ENCODE measurements at regions not wholly inside any gene's neighbourhood (a gene's known extent, or its start where the extent isn't known, plus 50 kb on each side); places are given as distances from the start of the nearest gene placed in this dataset.

- Histone ChIP-seq H3K9me3 (replicated peaks; ENCODE audit: control insufficient read depth, insufficient read depth, low read length) (no peaks in the 10 kb centered on the region), H3K9me1 (replicated peaks; ENCODE audit: control insufficient read depth, extremely low read depth, insufficient read depth, low read length) (no peaks in the 10 kb centered on the region), H3K4me1 (ENCODE audit: control insufficient read depth, extremely low read depth, insufficient read depth, low read length) (no peaks in the 10 kb centered on the region), H3K79me2 (ENCODE audit: control insufficient read depth, insufficient read depth, low read length) (no peaks in the 10 kb centered on the region), H3K36me3 (ENCODE audit: control insufficient read depth in 2 of 2, extremely low read depth in 1 of 2, insufficient read depth in 2 of 2, low read length in 2 of 2) (no peaks in the 10 kb centered on the region), H4K20me1 (replicated peaks; ENCODE audit: control insufficient read depth, extremely low read depth, insufficient read depth, low read length) (no peaks in the 10 kb centered on the region), H3K4me2 (ENCODE audit: insufficient read depth, low read length) (no peak overlapping the region), H3K4me3 (replicated peaks in 1 of 3; ENCODE audit: insufficient read depth in 1 of 3, low read depth in 1 of 3, low read length in 3 of 3) (no peak overlapping the region), H2AFZ (ENCODE audit: low read depth, low read length) (no peak overlapping the region), H3K27me3 (ENCODE audit: control insufficient read depth in 2 of 2, insufficient read depth in 2 of 2, low read length in 2 of 2) (no peaks in the 10 kb centered on the region), H3K9ac (replicated peaks; ENCODE audit: extremely low read depth, insufficient read depth, low read length) (no peak overlapping the region), H3K27ac (ENCODE audit: insufficient read depth, low read depth, low read length) (no peak overlapping the region)
- DNase-seq (ENCODE audit: low read depth, low spot score) = no peak
- POLR2A ChIA-PET = no interaction called here
- TF ChIP-seq FOS (IDR thresholded peaks at IDR 0.05; ENCODE audit: borderline replicate concordance, insufficient read depth, low read length) (no peak), POLR2A (IDR thresholded peaks at IDR 0.05; ENCODE audit: low read depth, low read length) (no peak), GATA2 (IDR thresholded peaks at IDR 0.05; ENCODE audit: insufficient read depth, insufficient read length, low read depth, low read length) (no peak)
- dilution Hi-C loops (cut with MboI; ENCODE audit: extremely low pct_ligation_motif_present, low sequenced_read_pairs) = no loop called here
- intact Hi-C loops (cut with micrococcal nuclease) = no loop called here
- FAIRE-seq = no peak
- BruUV-seq (replicated peaks) = no TSS peak
- CTCF ChIA-PET = no interaction called here
Observed at GRCh38 chr18:47420130-47420529, 168.7 kb upstream of the SKOR2 start.

DNA sequence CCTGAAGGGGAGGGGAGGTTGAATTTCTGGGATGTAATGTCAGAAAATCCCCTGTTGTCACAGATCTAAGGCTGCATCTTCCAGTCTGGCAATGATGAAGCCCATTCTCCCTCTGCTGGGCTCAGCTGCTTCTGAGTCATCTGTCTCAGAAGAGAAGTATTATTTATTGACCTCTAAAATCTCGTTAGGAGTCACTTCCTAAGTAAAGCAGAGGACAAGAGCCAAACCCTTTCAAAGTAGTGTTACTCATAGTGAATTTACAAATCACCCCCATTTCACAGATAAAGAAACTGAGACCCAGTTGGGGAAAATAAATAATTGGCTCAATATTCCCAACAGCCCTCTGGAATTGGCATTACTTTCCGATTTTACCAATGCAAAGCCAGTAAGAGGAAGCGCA is 167.3 kb upstream of the SKOR2 start:
- no peak overlapping the region for H3K27ac ChIP-seq (ENCODE audit: insufficient read depth, low read depth, low read length)
- BruUV-seq (replicated peaks) = no TSS peak
- no peaks in the 10 kb centered on the region for H3K9me1 ChIP-seq (replicated peaks; ENCODE audit: control insufficient read depth, extremely low read depth, insufficient read depth, low read length)
- H3K27me3 ChIP-seq (ENCODE audit: control insufficient read depth in 2 of 2, insufficient read depth in 2 of 2, low read length in 2 of 2) = no peaks in the 10 kb centered on the region
- POLR2A ChIA-PET = no interaction called here
- no peak overlapping the region for H3K9ac ChIP-seq (replicated peaks; ENCODE audit: extremely low read depth, insufficient read depth, low read length)
- H3K4me1 ChIP-seq (ENCODE audit: control insufficient read depth, extremely low read depth, insufficient read depth, low read length) = no peaks in the 10 kb centered on the region
- FAIRE-seq (no peak), DNase-seq (ENCODE audit: low read depth, low spot score) (no peak)
- intact Hi-C loops (cut with micrococcal nuclease) (no loop called here), dilution Hi-C loops (cut with MboI; ENCODE audit: extremely low pct_ligation_motif_present, low sequenced_read_pairs) (no loop called here)
- no peaks in the 10 kb centered on the region for H3K9me3 ChIP-seq (replicated peaks; ENCODE audit: control insufficient read depth, insufficient read depth, low read length)
- H3K36me3 ChIP-seq (ENCODE audit: control insufficient read depth in 2 of 2, extremely low read depth in 1 of 2, insufficient read depth in 2 of 2, low read length in 2 of 2) = no peaks in the 10 kb centered on the region
- H4K20me1 ChIP-seq (replicated peaks; ENCODE audit: control insufficient read depth, extremely low read depth, insufficient read depth, low read length) = no peaks in the 10 kb centered on the region
- H2AFZ ChIP-seq (ENCODE audit: low read depth, low read length) = no peak overlapping the region
- CTCF ChIA-PET = interaction anchor here (0.6 kb wide), 1 partner anchor 114 kb away, joined by 3 read pairs; no protein-coding TSS in a partner anchor
- no peak for TF ChIP-seq CTCF (IDR thresholded peaks at IDR 0.05; ENCODE audit: extremely low read depth in 1 of 2, insufficient read depth in 1 of 2, low read depth in 1 of 2, low read length in 2 of 2)
- TF ChIP-seq POLR2AphosphoS5 (IDR thresholded peaks at IDR 0.05; ENCODE audit: insufficient read depth, low read depth, low read length) = no peak
- no peak for TF ChIP-seq EZH2 (IDR thresholded peaks at IDR 0.05; ENCODE audit: borderline replicate concordance, low read depth, low read length, severe bottlenecking)
- no peak for TF ChIP-seq MYC (IDR thresholded peaks at IDR 0.05; ENCODE audit: low read depth, low read length)
- no peak for TF ChIP-seq GATA2 (IDR thresholded peaks at IDR 0.05; ENCODE audit: insufficient read depth, insufficient read length, low read depth, low read length)
- TF ChIP-seq FOS (IDR thresholded peaks at IDR 0.05; ENCODE audit: borderline replicate concordance, insufficient read depth, low read length) = no peak
- no peak for TF ChIP-seq JUN (IDR thresholded peaks at IDR 0.05; ENCODE audit: borderline replicate concordance, insufficient read depth, insufficient read length, low read depth)
- no peak for TF ChIP-seq POLR2A (IDR thresholded peaks at IDR 0.05; ENCODE audit: low read depth, low read length)
- TF ChIP-seq MAX (IDR thresholded peaks at IDR 0.05; ENCODE audit: insufficient read depth, insufficient read length) = no peak
- H3K4me3 ChIP-seq (replicated peaks in 1 of 3; ENCODE audit: insufficient read depth in 1 of 3, low read depth in 1 of 3, low read length in 3 of 3) = no peak overlapping the region
- no peaks in the 10 kb centered on the region for H3K79me2 ChIP-seq (ENCODE audit: control insufficient read depth, insufficient read depth, low read length)
- H3K4me2 ChIP-seq (ENCODE audit: insufficient read depth, low read length) = no peak overlapping the region
